Tibial nerve (tissue), 4 donors: ENCODE measurements at regions not wholly inside any gene's neighbourhood (a gene's known extent, or its start where the extent isn't known, plus 50 kb on each side); places are given as distances from the start of the nearest gene placed in this dataset.
"Not testable (repeated sequence)": the region's sequence is repeated elsewhere in the genome, so short reads cannot be mapped to it uniquely, and the experiment has no call there.

Experiments
- DNase-seq, 2 donors: peaks; one replicate each; pipeline ENCODE4 v3.0.0-alpha.2; 2019; ENCODE audit warnings: low spot score in 2 of 2
- H3K27ac ChIP-seq, 4 donors: fragments of 200-600 bp; sonication (generic) in 3 of 4; one replicate each; pipeline ENCODE4 v1.5.1; 2017 to 2019; ENCODE audit warnings: mild to moderate bottlenecking in 1 of 4
- H3K27me3 ChIP-seq, 2 donors: fragments of 200-600 bp; sonication (generic) in 1 of 2; one replicate each; pipeline versions ENCODE4 v1.5.1 to v1.6.0; 2017 to 2019
- H3K36me3 ChIP-seq, 3 donors: fragments of 200-600 bp; sonication (generic); one replicate each; pipeline ENCODE4 v1.5.1; 2018 to 2019
- H3K4me1 ChIP-seq, 4 donors: fragments of 200-600 bp; sonication (generic) in 3 of 4; one replicate each; pipeline ENCODE4 v1.5.1; 2017 to 2019
- H3K4me3 ChIP-seq, 4 donors: fragments of 200-600 bp; sonication (generic) in 3 of 4; one replicate each; pipeline ENCODE4 v1.5.1; 2017 to 2019; ENCODE audit warnings: mild to moderate bottlenecking in 1 of 4, moderate library complexity in 1 of 4
- H3K9me3 ChIP-seq, 4 donors: fragments of 200-600 bp; sonication (generic) in 3 of 4; one replicate each; pipeline ENCODE4 v1.5.1; 2017 to 2019
- CTCF ChIP-seq, 5 experiments: fragments of 200-600 bp in 3 of 5; fragments of 450-650 bp in 2 of 5; sonication (generic) in 3 of 5; IDR thresholded peaks; one replicate each; pipeline ENCODE4 v1.5.1; 2016 to 2019; ENCODE audit warnings: antibody characterized with exemption in 5 of 5, mild to moderate bottlenecking in 3 of 5, moderate library complexity in 2 of 5
- EP300 ChIP-seq, 2 donors: sonication (generic); formaldehyde crosslinking; IDR thresholded peaks; one replicate each; pipeline ENCODE4 v1.6.1; 2017; ENCODE audit warnings: antibody characterized with exemption in 2 of 2, mild to moderate bottlenecking in 1 of 2
- POLR2A ChIP-seq, 2 donors: fragments of 450-650 bp; IDR thresholded peaks; one replicate each; pipeline ENCODE4 v1.6.1; 2017; ENCODE audit warnings: antibody characterized with exemption in 2 of 2, mild to moderate bottlenecking in 2 of 2, moderate library complexity in 2 of 2
- WGBS, 2 donors: methylation state at CpG; one replicate each; pipeline ENCODE4 v1.1.5; 2018; 5-methylcytosine and 5-hydroxymethylcytosine counted together

GRCh38 chr14:106023411-106023810 is 497.0 kb downstream of the TMEM121 start:
- no peak for DNase-seq
- Histone ChIP-seq H3K27me3 (no peaks in the 10 kb centered on the region), H3K27ac (no peak overlapping the region), H3K9me3 (no peaks in the 10 kb centered on the region), H3K4me1 (no peaks in the 10 kb centered on the region), H3K4me3 (no peak overlapping the region), H3K36me3 (no peaks in the 10 kb centered on the region)
- TF ChIP-seq CTCF (IDR thresholded peaks at IDR 0.05) (no peak), EP300 (IDR thresholded peaks at IDR 0.05) (no peak), POLR2A (IDR thresholded peaks at IDR 0.05) (no peak)
- 85 to 87% methylated on average over 1 of the region's 1 CpG for WGBS, 2 donors

- H3K27ac ChIP-seq = no peak overlapping the region
- DNase-seq = no peak
- H3K27me3 ChIP-seq = no peaks in the 10 kb centered on the region
- H3K9me3 ChIP-seq = no peaks in the 10 kb centered on the region
- 58 to 75% methylated on average over 7 of the region's 7 CpGs for WGBS, 2 donors
- H3K36me3 ChIP-seq = no peaks in the 10 kb centered on the region
- no peak for TF ChIP-seq EP300 (IDR thresholded peaks at IDR 0.05)
- TF ChIP-seq CTCF (IDR thresholded peaks at IDR 0.05) = no peak
- TF ChIP-seq POLR2A (IDR thresholded peaks at IDR 0.05) = no peak
- no peak overlapping the region for H3K4me3 ChIP-seq
- H3K4me1 ChIP-seq = no peaks in the 10 kb centered on the region
These were observed 498.7 kb downstream of the TMEM121 start for GRCh38 chr14:106024983-106025604.

GRCh38 chr14:106026026-106026425 is 499.6 kb downstream of the TMEM121 start:
- 46 to 49% methylated on average over 6 of the region's 6 CpGs for WGBS, 2 donors
- Histone ChIP-seq H3K9me3 (no peaks in the 10 kb centered on the region), H3K4me1 (no peaks in the 10 kb centered on the region), H3K27me3 (no peaks in the 10 kb centered on the region), H3K4me3 (no peak overlapping the region), H3K36me3 (no peaks in the 10 kb centered on the region), H3K27ac (no peak overlapping the region)
- no peak for DNase-seq
- no peak for TF ChIP-seq CTCF (IDR thresholded peaks at IDR 0.05)
- TF ChIP-seq EP300 (IDR thresholded peaks at IDR 0.05) = no peak
- TF ChIP-seq POLR2A (IDR thresholded peaks at IDR 0.05) = no peak

- H3K36me3 ChIP-seq, H3K4me3 ChIP-seq, H3K27ac ChIP-seq, DNase-seq, H3K27me3 ChIP-seq, H3K9me3 ChIP-seq, H3K4me1 ChIP-seq: not testable (repeated sequence)
- 72 to 74% methylated on average over 6 of the region's 6 CpGs for WGBS, 2 donors
These were observed 501.4 kb downstream of the TMEM121 start for GRCh38 chr14:106027759-106028158.

GRCh38 chr14:106029959-106030358 is 503.6 kb downstream of the TMEM121 start:
- H3K27me3 ChIP-seq = no peaks in the 10 kb centered on the region

More at GRCh38 chr14:106029959-106030358, 503.6 kb downstream of the TMEM121 start:
- TF ChIP-seq POLR2A (IDR thresholded peaks at IDR 0.05) (no peak), CTCF (IDR thresholded peaks at IDR 0.05) (no peak), EP300 (IDR thresholded peaks at IDR 0.05) (no peak)
- H3K27ac ChIP-seq = no peak overlapping the region
- DNase-seq = no peak
- whole genome bisulfite sequencing, 2 donors = 77 to 85% methylated on average over 4 of the region's 4 CpGs
- H3K4me1 ChIP-seq = no peaks in the 10 kb centered on the region
- H3K4me3 ChIP-seq = no peak overlapping the region
- H3K36me3 ChIP-seq = no peaks in the 10 kb centered on the region
- no peaks in the 10 kb centered on the region for H3K9me3 ChIP-seq
